GM06990 (cell line): ENCODE measurements at regions not wholly inside any gene's neighbourhood (a gene's known extent, or its start where the extent isn't known, plus 50 kb on each side); places are given as distances from the start of the nearest gene placed in this dataset.

ENCODE experiments used
- DNase-seq: peaks from one replicate; pipeline ENCODE4 v3.0.0-alpha.2; 2011; ENCODE audit not compliant: insufficient read length; ENCODE audit errors: extremely low read depth
- H3K27me3 ChIP-seq: replicated peaks from 2 replicates; pipeline ENCODE4 v1.6.0; 2011; ENCODE audit warnings: low read length; ENCODE audit not compliant: control insufficient read depth, insufficient read depth
- H3K36me3 ChIP-seq: 2 replicates; pipeline ENCODE4 v1.5.1; 2011; ENCODE audit warnings: low read length; ENCODE audit not compliant: control insufficient read depth, insufficient read depth
- H3K4me3 ChIP-seq: replicated peaks from 2 replicates; pipeline ENCODE4 v1.5.1; 2011; ENCODE audit warnings: low read depth, mild to moderate bottlenecking, control low read depth, low read length
- CTCF ChIP-seq: IDR thresholded peaks from 2 replicates; pipeline ENCODE4 v1.5.1; 2011; ENCODE audit warnings: low read length, control low read depth, mild to moderate bottlenecking, inconsistent platforms; ENCODE audit not compliant: insufficient read depth, poor library complexity, severe bottlenecking

- TF ChIP-seq CTCF = no peak
- Histone ChIP-seq H3K36me3 (no peaks in the 10 kb centered on the region), H3K27me3 (no peaks in the 10 kb centered on the region), H3K4me3 (no peak overlapping the region)
- no peak for DNase-seq
Observed at GRCh38 chr10:64075604-64076003, 554.4 kb downstream of the REEP3 start.

- Histone ChIP-seq H3K4me3 (no peak overlapping the region), H3K27me3 (no peaks in the 10 kb centered on the region), H3K36me3 (no peaks in the 10 kb centered on the region)
- TF ChIP-seq CTCF = no peak
- no peak for DNase-seq
Observed at GRCh38 chr10:64076322-64076940, 555.2 kb downstream of the REEP3 start.

GRCh38 chr10:64079341-64079740 lies 558.1 kb downstream of the REEP3 start:
- Histone ChIP-seq H3K36me3 (no peaks in the 10 kb centered on the region), H3K27me3 (no peaks in the 10 kb centered on the region), H3K4me3 (no peak overlapping the region)
- no peak for DNase-seq
- no peak for TF ChIP-seq CTCF

- Histone ChIP-seq H3K4me3 (no peak overlapping the region), H3K27me3 (no peaks in the 10 kb centered on the region), H3K36me3 (no peaks in the 10 kb centered on the region)
- no peak for TF ChIP-seq CTCF
- DNase-seq = no peak
Observed at GRCh38 chr10:64080071-64080470, 558.9 kb downstream of the REEP3 start.

- Histone ChIP-seq H3K36me3 (no peaks in the 10 kb centered on the region), H3K27me3 (no peaks in the 10 kb centered on the region), H3K4me3 (no peak overlapping the region)
- TF ChIP-seq CTCF = no peak
- DNase-seq = no peak
Observed at GRCh38 chr10:64081947-64082482, 560.8 kb downstream of the REEP3 start.
